ENCODE measurements at regions not wholly inside any gene's neighbourhood (a gene's known extent, or its start where the extent isn't known, plus 50 kb on each side); places are given as distances from the start of the nearest gene placed in this dataset.
A peak's percentile ranks its signal among the peaks of the same experiment; 100 is the strongest.

DNA sequence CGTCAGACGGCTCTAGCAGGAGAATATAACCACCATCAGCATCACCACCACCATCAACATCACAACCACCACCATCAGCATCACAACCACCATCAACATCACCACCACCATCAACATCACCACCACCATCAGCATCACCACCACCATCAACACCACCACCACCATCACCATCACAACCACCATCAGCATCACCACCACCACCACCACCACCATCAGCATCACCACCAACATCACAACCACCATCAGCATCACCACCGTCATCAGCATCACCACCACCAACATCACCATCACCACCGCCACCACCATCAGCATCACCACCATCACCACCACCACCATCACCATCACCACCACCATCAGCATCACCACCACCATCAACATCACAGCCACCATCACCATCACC, 210.7 kb downstream of the C9orf50 start:
- H3K4me3 ChIP-seq = no peak overlapping the region
- H3K9me3 ChIP-seq = no peaks in the 10 kb centered on the region
- intact Hi-C loops (cut with DNase I) = loop anchor here (5.0 kb wide), 2 partner anchors 72 to 87 kb away; no protein-coding TSS in a partner anchor
- peaks cover 28% of the 10 kb centered on the region for H3K4me1 ChIP-seq
- TF ChIP-seq, protein P1, sequence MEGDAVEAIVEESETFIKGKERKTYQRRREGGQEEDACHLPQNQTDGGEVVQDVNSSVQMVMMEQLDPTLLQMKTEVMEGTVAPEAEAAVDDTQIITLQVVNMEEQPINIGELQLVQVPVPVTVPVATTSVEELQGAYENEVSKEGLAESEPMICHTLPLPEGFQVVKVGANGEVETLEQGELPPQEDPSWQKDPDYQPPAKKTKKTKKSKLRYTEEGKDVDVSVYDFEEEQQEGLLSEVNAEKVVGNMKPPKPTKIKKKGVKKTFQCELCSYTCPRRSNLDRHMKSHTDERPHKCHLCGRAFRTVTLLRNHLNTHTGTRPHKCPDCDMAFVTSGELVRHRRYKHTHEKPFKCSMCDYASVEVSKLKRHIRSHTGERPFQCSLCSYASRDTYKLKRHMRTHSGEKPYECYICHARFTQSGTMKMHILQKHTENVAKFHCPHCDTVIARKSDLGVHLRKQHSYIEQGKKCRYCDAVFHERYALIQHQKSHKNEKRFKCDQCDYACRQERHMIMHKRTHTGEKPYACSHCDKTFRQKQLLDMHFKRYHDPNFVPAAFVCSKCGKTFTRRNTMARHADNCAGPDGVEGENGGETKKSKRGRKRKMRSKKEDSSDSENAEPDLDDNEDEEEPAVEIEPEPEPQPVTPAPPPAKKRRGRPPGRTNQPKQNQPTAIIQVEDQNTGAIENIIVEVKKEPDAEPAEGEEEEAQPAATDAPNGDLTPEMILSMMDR (IDR thresholded peaks at IDR 0.05) = no peak
- ATAC-seq (no peak), DNase-seq (peak in 1 of 2 donors; percentile 3)
- no peak overlapping the region for H3K27ac ChIP-seq
- WGBS, 3 donors = 83 to 89% (median 85%) methylated on average over 3 to 4 of the region's 4 CpGs
- H3K27me3 ChIP-seq (ENCODE audit: insufficient read depth in 3 of 3, low read length in 2 of 3) = no peaks in the 10 kb centered on the region
- H3K36me3 ChIP-seq (ENCODE audit: insufficient read depth in 1 of 2, low read depth in 1 of 2) = no peaks in the 10 kb centered on the region

DNA sequence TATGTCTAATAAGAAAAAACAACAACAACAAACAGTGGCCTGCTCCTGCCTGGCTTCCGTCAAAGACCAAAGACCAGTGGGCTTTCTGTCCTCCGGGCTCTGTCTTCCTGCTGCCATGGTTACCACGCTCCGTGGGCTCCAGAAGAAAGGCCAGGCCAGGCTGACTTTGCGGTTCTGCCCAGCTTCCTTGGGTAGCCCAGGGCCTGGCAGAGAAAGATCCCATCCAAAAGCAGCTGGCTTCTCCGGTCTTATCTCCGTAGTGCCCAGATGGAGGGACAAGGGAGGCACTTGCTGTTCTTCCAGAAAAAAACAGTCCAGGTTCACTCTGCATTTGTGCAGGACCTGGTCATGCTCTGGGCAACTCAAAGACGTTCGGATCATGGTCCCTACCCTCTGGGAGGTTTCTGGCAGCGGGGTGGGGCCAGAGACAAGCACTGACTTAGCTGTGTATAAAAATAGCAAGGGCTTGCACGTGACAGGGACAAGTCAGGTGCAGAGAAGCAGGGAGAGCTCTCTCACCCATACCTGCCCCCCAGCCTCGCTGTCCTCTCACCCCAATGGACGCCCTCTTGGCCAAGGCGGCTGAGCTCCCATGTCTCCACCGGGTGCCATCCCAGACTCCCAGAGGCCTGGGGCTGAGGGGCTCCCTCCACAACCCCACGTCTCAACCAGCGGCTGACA, 212.2 kb downstream of the C9orf50 start:
- intact Hi-C loops (cut with DNase I) = no loop called here
- no peaks in the 10 kb centered on the region for H3K9me3 ChIP-seq
- ATAC-seq (peak; percentile 68 to 81 (median 76)), DNase-seq (peak; percentile 46 to 80)
- no peaks in the 10 kb centered on the region for H3K36me3 ChIP-seq (ENCODE audit: insufficient read depth in 1 of 2, low read depth in 1 of 2)
- H3K27me3 ChIP-seq (ENCODE audit: insufficient read depth in 3 of 3, low read length in 2 of 3) = no peaks in the 10 kb centered on the region
- TF ChIP-seq, protein P1 (IDR thresholded peaks at IDR 0.05) = no peak
- peak overlapping the region; percentile 50 for H3K4me3 ChIP-seq
- peaks cover 14% of the 10 kb centered on the region for H3K4me1 ChIP-seq
- H3K27ac ChIP-seq = peak overlapping the region; percentile 75
- WGBS, 3 donors = 45 to 56% (median 48%) methylated on average over 17 of the region's 17 CpGs

DNA sequence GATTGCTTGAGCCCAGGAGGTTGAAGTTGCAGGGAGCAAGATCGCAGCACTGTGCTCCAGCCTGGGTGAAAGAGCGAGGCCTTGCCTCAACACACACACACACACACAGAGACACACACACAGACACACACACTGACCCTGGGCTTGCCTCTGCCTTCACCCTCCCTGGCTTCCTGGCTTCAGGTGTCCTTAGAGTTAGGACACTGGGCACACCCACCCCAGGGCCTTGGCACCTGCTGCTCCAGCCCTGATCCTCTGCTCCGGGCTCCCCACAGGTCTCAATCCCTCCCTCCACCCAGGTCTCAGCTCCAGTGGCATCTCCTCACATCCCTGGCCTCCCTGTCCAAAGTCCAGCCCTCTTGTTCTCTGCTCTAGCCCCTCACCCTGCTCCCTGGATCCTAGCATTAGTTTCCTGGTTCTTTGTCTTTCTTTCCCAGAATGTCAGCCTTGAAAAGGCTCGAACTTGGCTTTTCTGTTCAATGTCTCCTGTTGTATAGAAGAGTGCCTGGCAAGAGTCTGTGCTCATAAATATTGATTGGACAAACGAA, 212.9 kb downstream of the C9orf50 start:
- H3K9me3 ChIP-seq = no peaks in the 10 kb centered on the region
- DNase-seq = peak; percentile 4 to 25
- no peaks in the 10 kb centered on the region for H3K36me3 ChIP-seq (ENCODE audit: insufficient read depth in 1 of 2, low read depth in 1 of 2)
- peak overlapping the region; percentile 50 for H3K4me3 ChIP-seq
- TF ChIP-seq, protein P1 (IDR thresholded peaks at IDR 0.05) = no peak
- no peak for ATAC-seq
- peaks cover 14% of the 10 kb centered on the region for H3K4me1 ChIP-seq
- intact Hi-C loops (cut with DNase I) = no loop called here
- WGBS, 3 donors = 84 to 89% (median 88%) methylated on average over 5 of the region's 5 CpGs
- H3K27ac ChIP-seq = peak overlapping the region; percentile 75
- H3K27me3 ChIP-seq (ENCODE audit: insufficient read depth in 3 of 3, low read length in 2 of 3) = no peaks in the 10 kb centered on the region

DNA sequence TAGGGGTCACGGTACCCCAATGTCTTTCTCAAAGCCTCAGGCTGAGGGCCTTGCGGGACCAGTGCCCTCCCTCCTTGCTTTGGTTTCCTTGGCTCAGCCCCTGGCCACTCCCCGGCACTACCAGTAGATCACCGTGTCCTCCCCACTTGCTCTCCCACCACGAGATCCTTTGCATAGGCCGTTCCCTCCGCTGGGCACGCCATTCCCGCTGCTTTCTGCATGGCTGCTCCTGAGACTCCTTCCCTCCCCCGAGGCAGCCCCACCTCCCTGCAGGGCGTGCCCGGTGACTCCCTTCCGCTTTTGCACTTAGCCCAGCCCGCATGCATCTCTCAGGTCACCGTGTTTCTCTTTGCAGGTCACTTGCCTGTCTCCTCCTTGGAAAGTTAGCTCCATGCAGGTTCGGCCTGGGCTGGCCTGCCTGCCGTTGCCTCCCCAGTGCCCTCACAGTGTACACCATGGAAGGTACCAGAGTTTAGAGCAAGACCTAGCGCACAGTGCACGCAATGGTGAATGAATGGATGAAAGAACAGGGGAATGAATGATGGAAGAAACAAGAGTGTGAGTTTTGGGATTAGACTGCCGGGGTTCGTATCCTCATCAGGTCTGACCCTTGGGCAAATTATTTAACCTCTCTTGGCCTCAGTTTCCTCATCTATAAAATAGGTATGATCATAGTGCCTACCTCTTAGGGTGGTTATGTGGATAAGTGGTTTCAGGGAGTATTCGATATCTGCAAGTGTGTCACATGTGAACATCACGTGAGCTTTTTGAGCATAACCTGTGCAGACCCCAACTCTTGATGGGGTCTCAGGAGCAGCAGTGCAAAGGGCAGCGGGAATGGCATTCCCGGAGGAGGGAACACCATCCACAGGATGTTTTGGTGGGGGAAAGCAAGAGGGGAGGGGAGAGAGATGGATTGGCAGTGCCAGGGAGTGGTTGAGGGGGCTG, 214.3 kb downstream of the C9orf50 start:
- no peak overlapping the region for H3K4me3 ChIP-seq
- DNase-seq (peak; percentile 33 to 58), ATAC-seq (no peak)
- no peaks in the 10 kb centered on the region for H3K36me3 ChIP-seq (ENCODE audit: insufficient read depth in 1 of 2, low read depth in 1 of 2)
- no peak overlapping the region for H3K27ac ChIP-seq
- 80 to 84% (median 82%) methylated on average over 25 of the region's 25 CpGs for WGBS, 3 donors
- TF ChIP-seq, protein P1 (IDR thresholded peaks at IDR 0.05) = no peak
- no peaks in the 10 kb centered on the region for H3K27me3 ChIP-seq (ENCODE audit: insufficient read depth in 3 of 3, low read length in 2 of 3)
- H3K9me3 ChIP-seq = no peaks in the 10 kb centered on the region
- intact Hi-C loops (cut with DNase I) = no loop called here
- peaks cover 8% of the 10 kb centered on the region for H3K4me1 ChIP-seq

Data from psoas muscle (tissue), 7 donors.